NB4 (cell line): ENCODE measurements at regions not wholly inside any gene's neighbourhood (a gene's known extent, or its start where the extent isn't known, plus 50 kb on each side); places are given as distances from the start of the nearest gene placed in this dataset.

Experiments used
- DNase-seq: peaks from one replicate; pipeline ENCODE4 v3.0.0; 2010; ENCODE audit warnings: low read depth
- H3K4me3 ChIP-seq: one replicate; pipeline ENCODE4 v1.5.1; 2011; ENCODE audit warnings: mild to moderate bottlenecking, low read depth, low read length, moderate library complexity
- MAX ChIP-seq: IDR thresholded peaks from 2 replicates; pipeline ENCODE4 v1.6.1; 2011; ENCODE audit warnings: low read depth, low read length
- MYC ChIP-seq: IDR thresholded peaks from 2 replicates; pipeline ENCODE4 v1.6.1; 2011; ENCODE audit warnings: low read depth, low read length
- POLR2A ChIP-seq: IDR thresholded peaks from 2 replicates; pipeline ENCODE4 v1.6.1; 2011; ENCODE audit warnings: mild to moderate bottlenecking; ENCODE audit not compliant: insufficient read length; ENCODE audit errors: extremely low read depth
- TF ChIP-seq, protein P1 (sequence below): IDR thresholded peaks from one replicate; pipeline ENCODE4 v1.5.1; 2012; ENCODE audit warnings: low read depth, low read length

GRCh38 chr7:3244241-3244814, 56.7 kb upstream of the SDK1 start:
- TF ChIP-seq MAX (no peak), MYC (no peak), POLR2A (no peak)
- TF ChIP-seq, protein P1, sequence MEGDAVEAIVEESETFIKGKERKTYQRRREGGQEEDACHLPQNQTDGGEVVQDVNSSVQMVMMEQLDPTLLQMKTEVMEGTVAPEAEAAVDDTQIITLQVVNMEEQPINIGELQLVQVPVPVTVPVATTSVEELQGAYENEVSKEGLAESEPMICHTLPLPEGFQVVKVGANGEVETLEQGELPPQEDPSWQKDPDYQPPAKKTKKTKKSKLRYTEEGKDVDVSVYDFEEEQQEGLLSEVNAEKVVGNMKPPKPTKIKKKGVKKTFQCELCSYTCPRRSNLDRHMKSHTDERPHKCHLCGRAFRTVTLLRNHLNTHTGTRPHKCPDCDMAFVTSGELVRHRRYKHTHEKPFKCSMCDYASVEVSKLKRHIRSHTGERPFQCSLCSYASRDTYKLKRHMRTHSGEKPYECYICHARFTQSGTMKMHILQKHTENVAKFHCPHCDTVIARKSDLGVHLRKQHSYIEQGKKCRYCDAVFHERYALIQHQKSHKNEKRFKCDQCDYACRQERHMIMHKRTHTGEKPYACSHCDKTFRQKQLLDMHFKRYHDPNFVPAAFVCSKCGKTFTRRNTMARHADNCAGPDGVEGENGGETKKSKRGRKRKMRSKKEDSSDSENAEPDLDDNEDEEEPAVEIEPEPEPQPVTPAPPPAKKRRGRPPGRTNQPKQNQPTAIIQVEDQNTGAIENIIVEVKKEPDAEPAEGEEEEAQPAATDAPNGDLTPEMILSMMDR: no peak
- no peak for DNase-seq
- H3K4me3 ChIP-seq: no peak overlapping the region

GRCh38 chr7:3245077-3245476, 56.0 kb upstream of the SDK1 start:
- DNase-seq: no peak
- H3K4me3 ChIP-seq: no peak overlapping the region
- TF ChIP-seq POLR2A (no peak), MAX (no peak), MYC (no peak)
- TF ChIP-seq, protein P1: no peak

DNA sequence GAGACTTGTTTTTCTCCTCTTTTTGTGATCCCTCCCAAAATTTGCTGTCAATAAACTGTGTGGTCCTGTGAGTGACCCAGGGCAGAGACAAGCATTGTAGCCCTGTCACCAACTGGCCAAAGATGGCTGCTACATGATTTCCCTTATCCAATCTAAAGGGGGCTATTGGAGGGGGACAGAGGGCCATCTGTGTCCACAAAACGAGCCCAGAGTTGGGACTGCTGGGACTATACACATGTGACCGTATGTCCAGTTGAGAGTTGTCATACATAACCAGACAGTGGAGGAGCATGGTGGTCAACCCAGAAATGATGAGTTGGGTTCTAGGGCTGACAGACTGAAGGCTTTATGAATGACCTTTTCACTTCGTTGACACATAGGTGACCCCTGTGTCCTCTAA, 55.3 kb upstream of the SDK1 start:
- no peak overlapping the region for H3K4me3 ChIP-seq
- TF ChIP-seq MAX (no peak), MYC (no peak), POLR2A (no peak)
- TF ChIP-seq, protein P1: no peak
- DNase-seq: no peak

- DNase-seq: no peak
- H3K4me3 ChIP-seq: no peak overlapping the region
- TF ChIP-seq MAX: no peak
- TF ChIP-seq MYC: no peak
- TF ChIP-seq POLR2A: no peak
- TF ChIP-seq, protein P1: no peak
These were observed 54.9 kb upstream of the SDK1 start for GRCh38 chr7:3246127-3246526.

DNA sequence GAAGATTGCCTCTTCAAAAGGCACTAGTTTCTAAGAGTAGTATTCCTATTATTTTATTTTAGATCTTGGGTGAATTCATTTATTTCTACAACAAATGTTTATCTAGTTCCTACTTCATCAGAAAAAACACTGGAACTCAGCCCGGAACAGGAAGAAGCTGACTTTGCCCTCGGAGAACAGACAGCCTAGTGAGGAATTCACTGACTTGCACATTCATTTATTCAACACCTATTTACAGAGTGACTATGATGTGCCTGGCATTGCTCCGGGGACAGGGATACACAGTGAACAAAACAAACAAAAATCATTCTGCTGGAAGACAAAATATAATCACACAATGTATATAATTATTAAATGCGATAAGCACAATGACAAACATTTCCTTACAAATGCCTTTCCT, 54.4 kb upstream of the SDK1 start:
- no peak for TF ChIP-seq POLR2A
- TF ChIP-seq MYC: no peak
- no peak for TF ChIP-seq MAX
- TF ChIP-seq, protein P1: no peak
- no peak for DNase-seq
- H3K4me3 ChIP-seq: no peak overlapping the region

DNA sequence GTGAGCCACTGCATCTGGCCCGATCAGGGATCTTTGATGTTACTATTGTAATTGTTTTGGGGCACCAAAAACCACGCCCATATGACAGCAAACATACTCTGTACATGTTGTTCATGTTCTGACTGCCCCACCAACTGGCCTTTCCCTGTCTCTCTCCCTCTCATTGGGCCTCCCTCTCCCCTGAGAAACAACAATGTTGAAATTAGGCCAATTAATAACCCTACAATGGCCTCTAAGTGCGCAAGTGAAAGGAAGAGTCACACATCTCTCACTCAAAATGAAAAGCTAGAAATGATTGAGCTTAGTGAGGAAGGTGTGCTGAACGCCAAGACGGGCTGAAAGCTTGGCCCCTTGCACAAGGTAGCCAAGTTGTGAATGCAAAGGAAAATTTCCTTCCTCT, 50.3 kb upstream of the SDK1 start:
- TF ChIP-seq MYC (no peak), POLR2A (no peak), MAX (no peak)
- TF ChIP-seq, protein P1: no peak
- no peak overlapping the region for H3K4me3 ChIP-seq
- no peak for DNase-seq
